Stimulated activated CD4-positive, alpha-beta T cell treated with anti-CD3 and anti-CD28 coated beads, Interleukin-4, amount 100 ng/mL, for 1 hour (primary cell): ENCODE measurements at regions not wholly inside any gene's neighbourhood (a gene's known extent, or its start where the extent isn't known, plus 50 kb on each side); places are given as distances from the start of the nearest gene placed in this dataset.
"Not testable (repeated sequence)": the region's sequence is repeated elsewhere in the genome, so short reads cannot be mapped to it uniquely, and the experiment has no call there.

Experiments used
- DNase-seq: peaks from one replicate; pipeline ENCODE4 v3.0.0-alpha.2; 2020

DNA sequence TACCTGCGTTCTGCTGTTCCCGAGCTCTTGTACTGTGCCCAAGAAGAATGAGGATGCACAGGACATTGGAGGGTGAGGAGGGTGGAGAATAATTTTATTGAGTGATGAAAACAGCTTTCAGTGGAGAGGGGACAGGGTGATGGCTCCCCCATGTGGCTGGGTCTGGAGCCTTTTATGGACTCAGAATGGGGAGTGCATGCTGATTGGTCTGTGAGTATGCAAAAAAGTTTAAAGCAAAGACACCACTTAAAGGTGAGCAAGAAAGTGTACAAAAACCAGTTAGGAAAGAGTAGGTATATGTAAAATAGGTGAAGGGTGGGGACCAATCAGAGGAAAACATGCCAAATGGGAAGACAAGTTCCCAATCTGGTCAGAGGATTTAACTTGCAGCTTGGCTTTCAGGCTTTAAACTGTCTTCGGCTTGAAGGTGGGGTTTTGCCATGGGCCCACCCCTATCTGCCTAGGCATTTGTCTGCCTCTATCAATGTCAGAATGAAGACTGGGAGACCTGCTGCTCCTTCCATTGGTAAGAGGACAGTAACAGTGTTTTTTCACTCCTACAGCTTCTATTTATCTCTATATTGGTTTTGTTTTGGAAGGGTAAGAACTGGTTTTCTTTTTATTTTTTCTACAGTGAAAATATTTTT is 118.0 kb upstream of the RAI14 start:
- DNase-seq, result peak; percentile 9

GRCh38 chr5:34539183-34539582 is 116.9 kb upstream of the RAI14 start:
- DNase-seq, result no peak

GRCh38 chr5:34541067-34541466 is 115.1 kb upstream of the RAI14 start:
- DNase-seq, result no peak

DNA sequence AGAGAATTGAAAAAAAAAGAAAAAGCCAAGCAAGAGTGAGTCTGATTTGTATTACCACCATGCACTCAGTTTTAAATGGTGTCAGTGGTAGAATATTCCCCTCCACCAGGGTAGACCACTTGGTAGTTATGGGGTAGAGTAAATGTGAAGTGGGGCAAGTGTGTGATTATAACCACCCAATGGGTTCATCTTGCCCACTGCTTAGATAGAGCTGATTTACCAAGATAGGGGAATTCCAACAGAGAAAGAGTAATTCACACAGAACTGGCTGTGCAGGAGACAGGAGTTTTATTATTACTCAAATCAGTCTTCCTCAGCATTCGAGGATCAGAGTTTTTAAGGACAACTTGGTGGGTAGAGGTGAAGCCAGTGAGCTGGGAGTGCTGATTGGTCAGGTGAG is 113.3 kb upstream of the RAI14 start:
- no peak for DNase-seq

DNA sequence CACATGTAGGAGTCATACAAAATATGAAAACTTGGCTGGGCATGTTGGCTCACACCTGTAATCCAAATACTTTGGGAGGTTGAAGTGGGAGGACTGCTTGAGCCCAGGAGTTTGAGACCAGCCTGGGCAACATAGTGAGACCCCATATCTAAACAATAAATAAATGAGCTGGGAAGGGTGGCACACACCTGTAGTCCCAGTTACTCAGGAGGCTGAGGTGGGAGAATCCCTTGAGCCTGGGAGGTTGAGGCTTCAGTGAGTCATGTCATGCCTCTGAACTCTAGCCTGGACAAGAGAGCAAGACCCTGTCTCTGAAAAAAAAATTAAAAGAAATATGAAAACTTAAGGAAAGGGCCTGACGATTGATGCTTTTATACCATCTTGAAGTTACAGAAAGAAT is 112.4 kb upstream of the RAI14 start:
- DNase-seq, result no peak

DNA sequence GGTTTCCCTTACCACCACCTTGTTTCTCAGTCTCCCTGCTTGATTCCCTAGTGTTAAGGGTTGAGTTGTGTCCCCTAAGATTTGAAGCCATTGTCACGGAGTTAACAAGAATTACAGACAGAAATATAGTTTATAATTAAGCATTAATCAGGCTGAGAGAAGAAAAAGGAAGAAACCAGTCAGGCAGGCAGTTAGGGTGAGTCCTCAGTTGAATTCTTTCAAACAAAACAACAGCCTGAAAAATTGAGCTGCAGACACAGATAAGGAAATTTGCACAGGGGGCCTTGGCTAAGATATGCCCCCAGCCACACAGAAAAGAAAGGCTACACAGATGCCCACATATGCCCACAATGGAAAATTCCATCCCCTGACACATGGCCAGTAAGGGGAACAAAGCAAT is 111.7 kb upstream of the RAI14 start:
- no peak for DNase-seq

- DNase-seq, result no peak
These were observed 111.0 kb upstream of the RAI14 start for GRCh38 chr5:34545164-34545563.

DNA sequence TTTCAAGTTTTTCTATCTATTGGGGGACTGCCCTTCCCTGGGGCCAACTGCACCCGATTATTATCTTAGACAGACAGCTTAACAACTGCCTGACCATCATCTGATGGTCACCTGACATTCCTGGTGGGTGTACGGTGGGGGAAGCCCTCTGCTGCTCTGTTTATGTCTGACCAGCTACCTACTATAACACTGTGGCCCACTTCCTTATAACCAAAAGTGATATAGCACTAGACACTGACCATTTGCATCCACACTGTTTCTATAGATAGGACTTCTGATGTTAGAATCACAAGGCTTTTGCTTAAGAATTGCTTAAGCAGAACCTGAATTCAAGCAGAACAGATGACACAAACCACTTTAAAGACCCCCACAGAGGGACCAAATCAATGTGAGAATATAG is 110.5 kb upstream of the RAI14 start:
- no peak for DNase-seq

- DNase-seq, result no peak
These were observed 108.6 kb upstream of the RAI14 start for GRCh38 chr5:34547300-34548085.

GRCh38 chr5:34548086-34548403 is 108.1 kb upstream of the RAI14 start:
- DNase-seq, result no peak

DNA sequence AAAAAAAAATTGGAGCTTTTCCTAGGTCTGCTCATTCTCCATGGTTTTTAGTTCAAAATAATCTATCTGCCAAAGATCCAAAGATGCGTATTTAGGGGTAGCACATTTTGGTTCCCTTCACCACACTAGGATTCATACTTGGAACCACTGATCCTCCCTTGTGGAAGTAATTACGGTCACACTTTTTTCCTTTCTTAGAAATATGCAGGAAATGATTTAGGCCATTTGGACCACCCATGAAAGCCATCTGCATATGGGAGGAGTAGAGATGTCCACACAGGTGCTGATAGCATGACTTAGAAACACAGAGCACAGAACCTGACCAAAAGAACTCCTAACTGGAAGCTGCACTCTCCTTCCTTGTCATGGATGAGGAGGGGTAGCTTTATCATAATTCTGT is 105.9 kb upstream of the RAI14 start:
- DNase-seq, result no peak

DNA sequence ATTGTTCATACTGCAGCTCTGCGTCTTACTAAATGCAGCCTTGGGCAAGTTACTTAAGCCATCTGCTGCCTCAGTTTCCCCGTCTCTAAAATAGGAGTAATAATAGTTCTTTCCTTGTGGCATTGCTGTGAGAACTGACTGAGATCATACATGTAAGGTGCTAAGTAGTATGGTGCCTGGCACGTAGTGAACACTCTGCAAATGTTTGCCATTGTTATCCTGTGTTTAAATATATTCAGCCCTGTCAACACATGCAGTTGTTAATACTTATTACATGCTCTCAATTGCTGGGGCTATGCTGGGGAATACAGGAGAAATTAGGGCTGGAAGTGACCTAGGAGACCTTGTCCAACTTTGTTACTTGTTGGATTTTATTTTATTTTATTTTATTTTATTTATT is 105.2 kb upstream of the RAI14 start:
- DNase-seq, result no peak

GRCh38 chr5:34551911-34552433 is 104.2 kb upstream of the RAI14 start:
- DNase-seq, result no peak

GRCh38 chr5:34552686-34553085 is 103.4 kb upstream of the RAI14 start:
- DNase-seq, result no peak

GRCh38 chr5:34553581-34553980 is 102.5 kb upstream of the RAI14 start:
- DNase-seq, result no peak

- DNase-seq, result no peak
These were observed 101.5 kb upstream of the RAI14 start for GRCh38 chr5:34554641-34555040.

DNA sequence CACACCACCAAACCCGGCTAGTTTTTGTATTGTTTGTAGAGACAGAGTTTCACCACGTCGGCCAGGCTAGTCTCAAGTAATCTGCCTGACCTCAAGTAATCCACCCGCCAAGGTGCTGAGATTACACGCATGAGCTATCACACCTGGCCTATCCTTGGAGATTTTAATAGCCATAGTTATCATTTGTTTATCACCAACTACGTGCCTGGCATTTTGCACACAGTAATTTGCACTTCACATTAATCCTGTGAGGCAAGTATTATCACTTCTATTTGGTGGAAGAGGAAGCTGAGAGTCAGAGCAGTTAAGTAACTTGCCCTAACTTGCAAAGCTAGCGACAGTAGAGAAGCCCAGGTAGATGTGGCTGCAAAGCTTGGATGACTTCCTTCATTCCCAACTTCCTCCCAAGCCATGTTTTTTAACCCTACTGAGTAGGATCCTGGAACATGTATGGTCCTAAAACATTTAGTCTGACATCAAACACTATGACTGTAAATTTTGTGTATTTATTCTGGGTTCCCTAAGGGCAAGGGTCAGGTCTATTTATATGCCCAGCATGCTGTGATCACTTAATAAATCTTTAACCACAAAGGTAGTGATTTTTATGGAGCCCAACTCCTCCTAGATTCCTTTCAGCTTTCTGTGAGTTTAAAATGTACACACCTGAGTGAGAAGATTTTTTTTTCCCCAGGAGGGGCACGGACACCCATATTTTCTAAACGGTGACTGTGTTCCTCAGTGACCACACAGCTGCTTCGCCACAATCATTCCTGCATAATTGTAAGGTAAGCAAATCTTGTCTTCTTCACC is 100.2 kb upstream of the RAI14 start:
- DNase-seq, result no peak

GRCh38 chr5:34556509-34556782 is 99.7 kb upstream of the RAI14 start:
- no peak for DNase-seq

DNA sequence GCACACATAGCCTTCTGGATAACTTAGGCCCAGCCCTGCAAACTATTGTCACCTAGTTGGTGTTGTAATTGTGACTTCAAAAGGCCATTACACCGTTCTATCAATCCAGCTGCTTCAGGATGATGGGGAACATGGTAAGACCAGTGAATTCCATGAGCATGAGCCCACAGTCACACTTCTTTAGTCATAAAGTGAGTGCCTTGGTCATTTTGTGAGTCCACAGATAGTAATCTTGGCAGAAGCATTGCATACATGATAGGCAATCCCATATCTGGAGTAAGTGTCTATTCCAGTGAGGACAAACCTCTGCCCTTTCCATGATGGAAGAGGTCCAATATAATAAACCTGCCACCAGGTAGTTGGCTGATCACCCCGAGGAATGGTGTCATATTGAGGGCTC is 94.5 kb upstream of the RAI14 start:
- DNase-seq, result not testable (repeated sequence)

GRCh38 chr5:34562791-34563190 is 93.3 kb upstream of the RAI14 start:
- no peak for DNase-seq

GRCh38 chr5:34563269-34563668 is 92.9 kb upstream of the RAI14 start:
- DNase-seq, result no peak

DNA sequence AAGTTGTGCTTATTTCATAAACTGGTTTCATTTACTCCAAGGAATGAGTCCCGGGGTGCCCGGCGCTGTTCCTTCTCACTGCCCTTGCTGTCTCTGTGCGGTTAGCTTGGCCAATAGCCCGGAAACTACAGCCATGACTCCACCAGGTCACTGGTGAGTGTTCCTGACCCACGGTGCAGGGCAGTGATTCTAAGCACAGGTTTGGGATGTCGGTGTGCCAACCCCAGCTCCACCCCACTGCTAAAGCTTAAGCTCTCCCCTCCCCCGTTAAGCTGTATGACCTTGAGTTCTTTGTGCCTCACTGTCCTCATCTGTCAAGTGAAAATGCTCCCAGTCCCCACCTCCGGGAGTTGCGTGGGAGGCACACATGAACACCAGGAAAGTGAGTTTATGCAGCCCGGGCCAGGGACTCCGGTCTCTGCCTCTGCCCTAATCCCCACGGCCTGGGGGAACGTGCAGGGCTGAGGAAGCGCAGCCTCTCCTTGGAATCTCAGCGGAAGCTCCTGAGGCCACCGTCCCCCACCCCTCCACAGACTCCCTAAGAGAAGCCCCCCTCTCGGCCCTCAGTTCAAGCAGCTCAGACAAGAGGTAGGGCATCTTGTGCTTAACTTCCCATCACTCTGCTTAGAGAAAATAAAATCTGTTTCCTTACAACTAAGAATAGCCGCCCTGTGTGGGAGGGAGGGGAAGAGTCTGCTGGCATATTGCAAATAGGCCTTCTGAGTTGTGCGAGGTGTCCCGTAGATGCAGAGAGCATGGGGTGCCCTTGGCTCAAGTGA is 92.0 kb upstream of the RAI14 start:
- no peak for DNase-seq

DNA sequence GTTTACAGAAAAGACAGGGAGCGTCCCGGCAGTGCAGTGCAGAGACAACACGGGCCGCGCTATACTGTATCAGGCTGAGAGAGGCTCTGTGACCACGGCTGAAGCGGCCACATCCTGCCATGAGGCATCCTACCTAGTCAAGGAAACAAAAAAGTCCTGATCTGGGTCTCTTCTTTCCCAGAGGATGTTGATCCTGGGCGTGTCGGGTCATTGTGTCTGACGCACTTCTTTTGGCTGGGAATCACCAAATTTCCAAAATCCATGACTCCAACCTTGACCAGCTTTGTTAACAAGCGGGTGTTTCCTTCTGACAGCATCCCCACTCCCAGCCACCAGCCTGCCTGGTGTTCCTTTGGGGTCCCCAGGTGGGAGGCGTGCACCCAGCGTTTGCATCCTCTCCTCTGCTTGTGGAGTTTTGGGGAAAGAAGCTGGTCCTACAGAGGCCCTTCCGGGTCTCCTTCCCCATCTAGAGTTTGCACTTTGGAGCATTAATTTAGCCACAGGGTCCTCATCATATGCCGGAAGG is 91.4 kb upstream of the RAI14 start:
- no peak for DNase-seq
